AG04449 (cell line): ENCODE measurements at regions not wholly inside any gene's neighbourhood (a gene's known extent, or its start where the extent isn't known, plus 50 kb on each side); places are given as distances from the start of the nearest gene placed in this dataset.

Source experiments
- CTCF ChIA-PET: fragments of 350-600 bp; formaldehyde crosslinking; extraction: SDS; loops from one replicate; lab custom pipeline; 2021; ENCODE audit warnings: antibody characterized with exemption; lab: Yijun Ruan, JAX
- POLR2A ChIA-PET: fragments of 400-600, 350-600 bp; formaldehyde crosslinking; extraction: SDS; loops from one replicate; lab custom pipeline; 2020; ENCODE audit warnings: antibody characterized with exemption, inconsistent platforms; lab: Yijun Ruan, JAX
- DNase-seq: peaks from one replicate; pipeline ENCODE4 v3.0.0-alpha.2; 2010; ENCODE audit warnings: low read depth, low spot score
- H3K4me3 ChIP-seq: 2 replicates; pipeline ENCODE4 v1.5.1; 2011; ENCODE audit warnings: low read depth, mild to moderate bottlenecking, control low read depth, low read length
- CTCF ChIP-seq: IDR thresholded peaks from one replicate; pipeline ENCODE4 v1.5.1; 2011; ENCODE audit warnings: mild to moderate bottlenecking, moderate library complexity, low read length, control low read depth, inconsistent platforms; ENCODE audit not compliant: insufficient read depth; ENCODE audit errors: missing control alignments

GRCh38 chr7:28301148-28301641 is 111.1 kb upstream of the CREB5 start:
- ChIA-PET POLR2A (no interaction called here), CTCF (interaction anchor here (0.9 to 2.0 kb wide), 6 partner anchors 9 to 325 kb away, joined by 3 to 13 read pairs (median 3); no protein-coding TSS in a partner anchor)
- no peak for DNase-seq
- TF ChIP-seq CTCF = no peak
- no peak overlapping the region for H3K4me3 ChIP-seq

GRCh38 chr7:28304290-28304689 is 108.0 kb upstream of the CREB5 start:
- CTCF ChIA-PET = no interaction called here
- POLR2A ChIA-PET = no interaction called here
- DNase-seq = no peak
- no peak overlapping the region for H3K4me3 ChIP-seq
- TF ChIP-seq CTCF = no peak

GRCh38 chr7:28309704-28310459 is 102.4 kb upstream of the CREB5 start:
- no peak for DNase-seq
- ChIA-PET CTCF (interaction anchor here (1.3 to 1.6 kb wide), 3 partner anchors 11 to 13 kb away, joined by 4 to 5 read pairs (median 4); no protein-coding TSS in a partner anchor), POLR2A (no interaction called here)

GRCh38 chr7:28310460-28310848 is 101.9 kb upstream of the CREB5 start:
- no peak overlapping the region for H3K4me3 ChIP-seq
- CTCF ChIA-PET = interaction anchor here (1.3 to 1.4 kb wide), 2 partner anchors 11 to 14 kb away, joined by 4 to 5 read pairs; no protein-coding TSS in a partner anchor
- no peak for TF ChIP-seq CTCF
- POLR2A ChIA-PET = no interaction called here
- no peak for DNase-seq

More at GRCh38 chr7:28309704-28310459, 102.4 kb upstream of the CREB5 start:
- H3K4me3 ChIP-seq = no peak overlapping the region
- no peak for TF ChIP-seq CTCF

- CTCF ChIA-PET = no interaction called here
- DNase-seq = no peak
- no peak for TF ChIP-seq CTCF
- POLR2A ChIA-PET = no interaction called here
- no peak overlapping the region for H3K4me3 ChIP-seq
Observed at GRCh38 chr7:28311670-28312069, 100.6 kb upstream of the CREB5 start.

DNA sequence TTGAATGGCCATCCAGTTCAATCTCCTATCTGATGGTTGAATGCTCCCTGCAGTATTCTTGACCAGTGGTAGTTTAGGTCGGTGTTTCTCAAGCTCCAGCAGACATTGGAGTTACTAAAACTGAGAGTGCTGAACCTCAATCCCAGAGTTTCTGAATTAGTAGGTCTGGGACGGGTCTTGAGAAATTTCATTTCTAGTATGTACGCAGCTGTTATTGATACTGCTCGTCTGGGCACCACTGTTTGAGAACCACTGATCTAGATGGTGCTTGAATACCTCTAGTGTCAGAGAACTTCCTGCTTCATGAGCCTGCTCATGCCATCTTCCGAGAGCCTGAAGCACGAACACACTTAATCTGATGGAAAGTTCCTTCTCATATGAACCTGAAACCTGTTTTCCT is 99.4 kb upstream of the CREB5 start:
- no peak for DNase-seq
- ChIA-PET CTCF (no interaction called here), POLR2A (no interaction called here)

More for the DNA sequence above, 99.4 kb upstream of the CREB5 start:
- H3K4me3 ChIP-seq = no peak overlapping the region
- no peak for TF ChIP-seq CTCF
